ENCODE measurements at regions not wholly inside any gene's neighbourhood (a gene's known extent, or its start where the extent isn't known, plus 50 kb on each side); places are given as distances from the start of the nearest gene placed in this dataset.
"Not testable (repeated sequence)": the region's sequence is repeated elsewhere in the genome, so short reads cannot be mapped to it uniquely, and the experiment has no call there.

GRCh38 chr14:101631970-101632369, 70.7 kb downstream of the DIO3 start:
- TF ChIP-seq POLR2A (IDR thresholded peaks at IDR 0.05; ENCODE audit: low read length); CBX8 (IDR thresholded peaks at IDR 0.05); ZC3H11A (IDR thresholded peaks at IDR 0.05); NR3C1 (IDR thresholded peaks at IDR 0.05); REST (IDR thresholded peaks at IDR 0.05); CEBPB (IDR thresholded peaks at IDR 0.05); CTCF (IDR thresholded peaks at IDR 0.05); SMC3 (IDR thresholded peaks at IDR 0.05): not testable (repeated sequence)
